Stimulated activated CD4-positive, alpha-beta T cell treated with anti-CD3 and anti-CD28 coated beads, Interleukin-1b, Interleukin-23, amount 100 ng/mL, for 24 hours (primary cell): ENCODE measurements at regions not wholly inside any gene's neighbourhood (a gene's known extent, or its start where the extent isn't known, plus 50 kb on each side); places are given as distances from the start of the nearest gene placed in this dataset.

ENCODE experiments used
- DNase-seq, 4 experiments: peaks; one replicate each; pipeline ENCODE4 v3.0.0-alpha.2; 2020; ENCODE audit warnings: low read depth in 4 of 4, low spot score in 1 of 4

DNA sequence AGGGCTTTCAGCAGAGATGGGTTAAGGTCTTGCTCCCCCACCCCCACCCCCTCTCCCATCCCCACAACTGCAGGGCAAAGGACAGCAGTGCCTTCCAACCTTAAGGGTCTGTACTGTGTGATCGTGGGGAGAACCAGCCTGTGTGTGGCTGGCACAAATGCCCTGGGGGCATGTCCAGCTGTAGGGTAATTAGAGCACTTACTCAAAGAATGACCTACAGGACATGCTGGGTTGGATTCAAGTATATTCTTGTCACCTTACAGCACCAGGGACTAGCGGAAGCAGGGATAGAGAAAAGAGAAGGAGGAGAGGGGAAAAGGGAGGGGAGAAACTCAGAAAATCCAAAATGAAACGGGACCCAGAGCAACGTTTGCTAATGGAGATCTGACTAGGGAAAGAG lies 191.3 kb upstream of the GATB start:
- no peak for DNase-seq

GRCh38 chr4:151951671-151952050 lies 190.9 kb upstream of the GATB start:
- no peak for DNase-seq

DNA sequence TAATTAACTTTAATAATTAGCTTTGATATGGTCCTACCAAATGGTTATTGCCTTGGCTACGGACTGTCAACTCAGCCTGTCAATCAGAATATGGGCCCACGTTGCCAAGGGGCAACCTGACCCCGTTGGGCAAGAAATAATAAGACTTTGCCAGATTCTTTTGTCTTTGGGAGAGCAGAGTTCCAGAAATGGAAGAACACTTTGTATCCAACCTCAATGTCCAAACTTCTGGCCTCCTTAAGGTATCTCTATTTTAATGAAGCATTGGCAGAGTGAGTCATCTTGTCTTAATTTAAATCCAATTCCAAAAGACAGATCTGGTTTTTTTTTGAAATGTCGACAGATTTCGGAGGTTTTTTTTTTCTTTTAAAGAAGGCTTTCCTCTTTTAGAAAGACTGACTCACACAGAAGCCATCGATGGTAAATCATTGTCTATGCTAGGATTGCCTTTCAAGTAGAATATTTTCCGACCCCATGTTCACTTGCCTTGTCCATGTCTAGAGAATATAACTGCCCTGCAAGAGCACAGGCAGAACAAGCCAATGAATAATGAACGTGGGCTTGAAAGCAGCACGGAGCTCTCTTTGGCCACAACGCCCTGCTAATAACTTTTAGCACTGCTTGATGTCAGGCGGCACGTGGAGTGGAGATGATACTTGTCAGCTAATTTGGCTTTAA lies 190.3 kb upstream of the GATB start:
- no peak for DNase-seq

GRCh38 chr4:151948351-151949016 lies 187.7 kb upstream of the GATB start:
- no peak for DNase-seq

- DNase-seq, result no peak
Measured at GRCh38 chr4:151946718-151947117, 185.9 kb upstream of the GATB start.

DNA sequence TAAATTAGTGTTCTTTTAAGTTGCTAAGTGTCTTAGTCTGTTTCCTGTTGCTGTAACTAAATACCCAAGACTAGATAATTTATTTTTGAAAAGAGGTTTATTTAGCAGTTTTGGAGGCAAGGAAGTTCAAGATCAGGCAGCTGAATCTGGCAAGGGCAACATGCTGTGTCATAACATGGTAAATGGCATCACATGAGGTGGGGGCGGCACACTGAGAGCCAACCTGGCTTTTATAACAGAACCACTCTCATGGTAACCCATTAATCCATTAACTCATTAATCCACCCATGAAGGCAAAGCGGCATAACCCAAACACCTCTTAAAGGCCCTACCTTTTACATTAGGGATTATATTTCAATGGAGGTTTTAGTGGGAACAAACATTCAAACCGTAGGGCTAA lies 182.2 kb upstream of the GATB start:
- DNase-seq, result no peak

- DNase-seq, result no peak
Measured at GRCh38 chr4:151940926-151941617, 180.3 kb upstream of the GATB start.

DNA sequence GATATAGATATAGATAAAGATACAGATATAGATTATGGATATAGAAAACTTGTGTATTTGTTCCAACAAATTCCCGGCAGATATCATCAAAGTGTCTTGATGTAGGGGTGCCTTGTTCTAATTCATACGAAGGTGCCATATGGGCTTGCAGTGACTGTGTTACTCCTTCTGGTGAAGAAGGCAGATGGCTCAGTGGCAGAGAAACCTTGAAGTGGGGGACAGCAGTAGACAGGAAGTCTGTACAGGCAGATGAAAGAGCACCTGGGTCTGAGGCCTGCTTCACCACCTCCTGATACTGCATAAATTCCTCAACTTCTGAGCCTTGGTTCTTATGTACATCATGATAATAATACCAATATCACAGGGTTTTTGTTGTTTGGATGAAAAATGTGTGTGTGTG lies 179.5 kb upstream of the GATB start:
- DNase-seq, result no peak

DNA sequence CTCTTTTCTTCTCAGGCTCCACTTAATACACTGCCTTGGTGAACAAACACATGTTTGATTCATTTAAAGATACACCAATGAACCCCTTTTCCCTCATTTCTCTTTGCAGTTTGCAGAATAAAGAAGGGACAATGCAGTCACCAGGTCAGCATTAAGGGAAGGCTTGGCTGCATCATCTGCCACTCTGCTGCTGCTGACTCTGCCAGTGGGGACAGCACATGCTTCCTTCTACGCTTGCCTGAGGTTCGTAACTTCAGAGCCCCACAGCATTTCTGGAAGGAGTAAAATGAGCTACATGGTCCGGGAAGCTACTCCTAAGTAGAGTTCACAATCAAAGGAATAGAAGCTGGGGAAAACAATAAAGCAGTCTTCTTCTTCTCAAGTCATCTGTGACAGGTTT lies 178.9 kb upstream of the GATB start:
- no peak for DNase-seq

DNA sequence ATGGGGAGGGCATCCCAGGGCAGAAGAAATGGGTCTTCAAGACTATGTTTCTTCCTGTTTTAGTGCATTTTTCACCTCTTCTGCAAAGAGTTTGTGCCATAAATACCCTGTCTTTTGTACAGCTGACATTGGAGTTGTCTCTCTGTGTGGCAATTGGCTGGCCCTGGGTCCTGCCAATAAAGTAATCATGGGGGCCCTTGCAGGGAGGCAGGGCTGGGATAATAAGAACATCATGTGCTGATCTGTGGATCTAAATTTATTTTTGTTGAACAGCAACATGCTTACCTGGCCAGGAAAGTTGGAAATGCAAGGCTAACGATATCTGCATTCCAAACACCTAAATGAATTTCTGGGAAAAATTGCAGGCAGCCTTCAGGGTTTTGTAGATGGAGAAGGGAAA lies 174.6 kb upstream of the GATB start:
- no peak for DNase-seq

- no peak for DNase-seq
Measured at GRCh38 chr4:151934766-151935165, 174.0 kb upstream of the GATB start.

GRCh38 chr4:151933122-151933827 lies 172.5 kb upstream of the GATB start:
- DNase-seq, result no peak

DNA sequence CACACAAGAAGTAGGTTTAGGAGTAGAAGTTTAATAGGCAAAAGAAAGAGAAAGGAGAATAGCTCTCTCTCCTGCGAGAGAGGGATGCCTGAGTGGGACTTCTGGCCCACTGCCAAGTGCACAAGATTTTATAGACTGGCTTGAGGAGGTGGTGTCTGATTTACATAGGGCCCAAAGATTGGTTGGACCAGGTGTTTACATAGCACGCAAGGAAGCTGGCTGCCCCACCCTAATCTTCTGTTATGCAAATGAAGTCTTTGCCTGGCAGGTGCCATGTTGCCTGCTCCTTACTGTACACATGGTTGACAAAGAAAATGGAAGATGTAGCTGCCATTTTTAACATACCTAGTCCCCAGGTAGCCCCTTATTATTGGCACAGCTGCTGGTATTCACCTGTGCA lies 170.8 kb upstream of the GATB start:
- no peak for DNase-seq

- no peak for DNase-seq
Measured at GRCh38 chr4:151930372-151930771, 169.6 kb upstream of the GATB start.

- no peak for DNase-seq
Measured at GRCh38 chr4:151928112-151928511, 167.3 kb upstream of the GATB start.

DNA sequence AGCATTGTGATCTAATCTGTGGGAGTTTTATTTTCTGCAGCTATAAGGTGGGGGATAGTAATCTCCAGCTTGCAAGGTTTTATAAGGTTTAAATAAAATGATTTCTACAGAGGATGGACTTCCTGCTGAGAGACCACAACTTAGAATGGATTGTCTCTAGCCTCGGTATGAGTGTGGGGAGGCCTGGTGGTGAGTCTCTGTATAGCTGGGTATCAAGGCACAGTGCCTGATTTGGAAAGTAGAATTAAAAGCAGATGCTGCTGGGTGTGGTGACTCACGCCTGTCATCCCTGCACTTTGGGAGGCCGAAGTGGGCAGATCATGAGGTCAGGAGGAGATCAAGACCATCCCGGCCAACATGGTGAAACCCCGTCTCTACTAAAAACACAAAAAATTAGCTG lies 162.0 kb upstream of the GATB start:
- no peak for DNase-seq

GRCh38 chr4:151922306-151922705 lies 161.5 kb upstream of the GATB start:
- DNase-seq, result no peak

DNA sequence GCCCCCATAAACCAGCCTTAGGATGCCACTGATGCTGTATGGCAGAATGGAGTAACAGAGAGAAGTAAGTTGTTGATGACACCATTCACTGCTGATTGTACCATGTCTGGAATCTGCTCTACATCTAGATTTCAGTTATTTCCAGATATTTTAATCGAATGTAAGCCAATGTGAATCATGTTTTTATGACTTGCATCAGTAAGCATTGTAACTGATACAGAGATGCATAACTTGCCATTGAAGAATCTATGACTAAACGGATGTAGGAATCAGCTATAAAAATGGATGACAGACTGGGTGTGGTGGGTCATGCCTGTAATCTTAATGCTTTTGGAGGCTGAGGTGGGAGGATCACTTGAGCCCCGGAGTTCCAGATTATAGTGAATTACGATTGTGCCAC lies 161.0 kb upstream of the GATB start:
- DNase-seq, result no peak

- no peak for DNase-seq
Measured at GRCh38 chr4:151921386-151921785, 160.6 kb upstream of the GATB start.

GRCh38 chr4:151917145-151917734 lies 156.4 kb upstream of the GATB start:
- no peak for DNase-seq

GRCh38 chr4:151912632-151913031 lies 151.8 kb upstream of the GATB start:
- DNase-seq, result no peak

- DNase-seq, result no peak
Measured at GRCh38 chr4:151911970-151912369, 151.2 kb upstream of the GATB start.
